Lower lobe of right lung (tissue), 2 donors: ENCODE measurements at regions not wholly inside any gene's neighbourhood (a gene's known extent, or its start where the extent isn't known, plus 50 kb on each side); places are given as distances from the start of the nearest gene placed in this dataset.

ENCODE experiments used
- ATAC-seq, 2 donors: fragments of 200-7000 bp; cut with Tn5 transposase; one replicate each; pipeline ENCODE4 v1.9.1; 2020 to 2022; ENCODE audit warnings: mild to moderate bottlenecking in 2 of 2, moderate library complexity in 2 of 2
- DNase-seq: peaks from one replicate; pipeline ENCODE4 v3.0.0-alpha.2; 2020
- H3K27ac ChIP-seq: fragments of 200-600 bp; one replicate; pipeline ENCODE4 v1.8.0; 2022
- H3K27me3 ChIP-seq: fragments of 200-600 bp; one replicate; pipeline ENCODE4 v1.8.0; 2022; ENCODE audit warnings: low read depth
- H3K36me3 ChIP-seq: fragments of 200-600 bp; one replicate; pipeline ENCODE4 v1.8.0; 2022; ENCODE audit warnings: mild to moderate bottlenecking
- H3K4me1 ChIP-seq: fragments of 200-600 bp; one replicate; pipeline ENCODE4 v1.8.0; 2022
- H3K4me3 ChIP-seq: fragments of 200-600 bp; one replicate; pipeline ENCODE4 v1.8.0; 2022; ENCODE audit warnings: mild to moderate bottlenecking
- H3K9me3 ChIP-seq: fragments of 200-600 bp; one replicate; pipeline ENCODE4 v1.8.0; 2022
- CTCF ChIP-seq: fragments of 200-600 bp; IDR thresholded peaks from one replicate; pipeline ENCODE4 v1.8.0; 2022; ENCODE audit warnings: antibody characterized with exemption, mild to moderate bottlenecking
- intact Hi-C: fragments of 100-400 bp; cut with DNase I; formaldehyde crosslinking; loops from one replicate; pipeline ENCODE4 v1.11.0; 2022
- donor health status: DM: no; HTN: yes; CAD: no; lungs with severe emphysema.

GRCh38 chr11:11192541-11192940, 160.5 kb downstream of the CSNK2A3 start:
- Histone ChIP-seq H3K9me3 (peaks cover 11% of the 10 kb centered on the region), H3K27ac (no peak overlapping the region), H3K4me1 (no peaks in the 10 kb centered on the region), H3K36me3 (no peaks in the 10 kb centered on the region), H3K4me3 (no peak overlapping the region), H3K27me3 (no peaks in the 10 kb centered on the region)
- intact Hi-C loops: no loop called here
- ATAC-seq: no peak
- no peak for DNase-seq
- TF ChIP-seq CTCF: no peak

GRCh38 chr11:11189506-11189905, 163.5 kb downstream of the CSNK2A3 start:
- Histone ChIP-seq H3K36me3 (no peaks in the 10 kb centered on the region), H3K9me3 (peaks cover 11% of the 10 kb centered on the region), H3K4me3 (no peak overlapping the region), H3K27me3 (no peaks in the 10 kb centered on the region), H3K27ac (no peak overlapping the region), H3K4me1 (no peaks in the 10 kb centered on the region)
- TF ChIP-seq CTCF: no peak
- no peak for DNase-seq
- intact Hi-C loops: no loop called here
- no peak for ATAC-seq

- TF ChIP-seq CTCF: no peak
These were observed 166.8 kb downstream of the CSNK2A3 start for GRCh38 chr11:11186249-11186648.

GRCh38 chr11:11182261-11182660, 170.8 kb downstream of the CSNK2A3 start:
- Histone ChIP-seq H3K4me1 (no peaks in the 10 kb centered on the region), H3K9me3 (no peaks in the 10 kb centered on the region), H3K36me3 (no peaks in the 10 kb centered on the region), H3K27ac (no peak overlapping the region), H3K27me3 (no peaks in the 10 kb centered on the region), H3K4me3 (no peak overlapping the region)
- TF ChIP-seq CTCF: no peak
- no peak for DNase-seq
- intact Hi-C loops: no loop called here
- no peak for ATAC-seq

More at GRCh38 chr11:11186249-11186648, 166.8 kb downstream of the CSNK2A3 start:
- Histone ChIP-seq H3K4me3 (no peak overlapping the region), H3K4me1 (no peaks in the 10 kb centered on the region), H3K27ac (no peak overlapping the region), H3K36me3 (no peaks in the 10 kb centered on the region), H3K9me3 (peaks cover under 1% of the 10 kb centered on the region), H3K27me3 (no peaks in the 10 kb centered on the region)
- intact Hi-C loops: no loop called here
- DNase-seq (no peak), ATAC-seq (no peak)

- H3K36me3 ChIP-seq: no peaks in the 10 kb centered on the region
- H3K9me3 ChIP-seq: no peaks in the 10 kb centered on the region
- H3K27ac ChIP-seq: no peak overlapping the region
- no peak for DNase-seq
- ATAC-seq: no peak
- no peaks in the 10 kb centered on the region for H3K4me1 ChIP-seq
- H3K4me3 ChIP-seq: no peak overlapping the region
- no peaks in the 10 kb centered on the region for H3K27me3 ChIP-seq
- intact Hi-C loops: no loop called here
- no peak for TF ChIP-seq CTCF
These were observed 174.1 kb downstream of the CSNK2A3 start for GRCh38 chr11:11178671-11179638.
